OCI-LY1 (cell line): ENCODE measurements at regions not wholly inside any gene's neighbourhood (a gene's known extent, or its start where the extent isn't known, plus 50 kb on each side); places are given as distances from the start of the nearest gene placed in this dataset.

Experiments
- EZH2 ChIP-seq: fragments of 200-600 bp; sonication (generic), shearing (Covaris generic); IDR thresholded peaks from 2 replicates; pipeline ENCODE4 v1.8.0; 2017; ENCODE audit warnings: borderline replicate concordance, mixed run types, mild to moderate bottlenecking, antibody characterized with exemption, low read length, moderate library complexity, mixed read lengths
- TF ChIP-seq, protein P1 (sequence below): fragments of 200-600 bp; sonication (generic), shearing (Covaris generic); IDR thresholded peaks from 2 replicates; pipeline ENCODE4 v1.5.1; 2017; ENCODE audit warnings: mild to moderate bottlenecking, antibody characterized with exemption, low read length, moderate library complexity, mixed read lengths

DNA sequence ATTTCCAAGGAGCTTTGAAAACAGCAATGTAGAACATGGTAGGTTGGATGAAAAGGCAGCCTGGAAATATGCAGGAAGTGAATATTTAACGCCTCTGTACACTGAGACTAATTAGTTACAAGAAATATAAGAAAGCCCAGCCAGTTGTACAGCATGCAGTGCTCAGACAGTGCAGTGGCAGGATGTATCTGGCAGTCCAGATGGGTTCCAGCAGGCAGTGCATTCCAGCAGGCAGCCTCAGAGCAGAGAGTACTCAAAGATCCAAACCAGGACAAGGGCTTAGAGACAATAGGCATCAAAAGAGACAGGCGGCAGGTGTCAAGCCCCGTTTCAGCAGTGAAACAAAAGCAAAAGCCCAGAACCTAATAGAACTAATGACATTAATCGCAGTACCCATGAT is 2776.3 kb downstream of the PCDH9 start:
- no peak for TF ChIP-seq EZH2
- TF ChIP-seq, protein P1, sequence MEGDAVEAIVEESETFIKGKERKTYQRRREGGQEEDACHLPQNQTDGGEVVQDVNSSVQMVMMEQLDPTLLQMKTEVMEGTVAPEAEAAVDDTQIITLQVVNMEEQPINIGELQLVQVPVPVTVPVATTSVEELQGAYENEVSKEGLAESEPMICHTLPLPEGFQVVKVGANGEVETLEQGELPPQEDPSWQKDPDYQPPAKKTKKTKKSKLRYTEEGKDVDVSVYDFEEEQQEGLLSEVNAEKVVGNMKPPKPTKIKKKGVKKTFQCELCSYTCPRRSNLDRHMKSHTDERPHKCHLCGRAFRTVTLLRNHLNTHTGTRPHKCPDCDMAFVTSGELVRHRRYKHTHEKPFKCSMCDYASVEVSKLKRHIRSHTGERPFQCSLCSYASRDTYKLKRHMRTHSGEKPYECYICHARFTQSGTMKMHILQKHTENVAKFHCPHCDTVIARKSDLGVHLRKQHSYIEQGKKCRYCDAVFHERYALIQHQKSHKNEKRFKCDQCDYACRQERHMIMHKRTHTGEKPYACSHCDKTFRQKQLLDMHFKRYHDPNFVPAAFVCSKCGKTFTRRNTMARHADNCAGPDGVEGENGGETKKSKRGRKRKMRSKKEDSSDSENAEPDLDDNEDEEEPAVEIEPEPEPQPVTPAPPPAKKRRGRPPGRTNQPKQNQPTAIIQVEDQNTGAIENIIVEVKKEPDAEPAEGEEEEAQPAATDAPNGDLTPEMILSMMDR = no peak
